Right atrium auricular region (tissue), 2 donors: ENCODE measurements at regions not wholly inside any gene's neighbourhood (a gene's known extent, or its start where the extent isn't known, plus 50 kb on each side); places are given as distances from the start of the nearest gene placed in this dataset.

Experiments used
- DNase-seq: peaks from one replicate; pipeline ENCODE4 v3.0.0-alpha.2; 2019; ENCODE audit warnings: low spot score
- H3K27ac ChIP-seq, 2 donors: fragments of 200-600 bp; sonication (generic); 1 replicate in 1 of 2; 2 replicates in 1 of 2; pipeline ENCODE4 v1.5.1; 2016 to 2019
- H3K27me3 ChIP-seq, 2 donors: fragments of 200-600 bp; sonication (generic); one replicate each; pipeline versions ENCODE4 v1.5.1 to v1.6.0; 2017 to 2019
- H3K36me3 ChIP-seq: fragments of 200-600 bp; sonication (generic); one replicate; pipeline ENCODE4 v1.5.1; 2016
- H3K4me1 ChIP-seq, 2 donors: fragments of 200-600 bp; sonication (generic); one replicate each; pipeline versions ENCODE4 v1.5.1 to v1.6.0; 2017 to 2019
- H3K4me3 ChIP-seq, 2 donors: fragments of 200-600 bp; sonication (generic); 1 replicate in 1 of 2; 2 replicates in 1 of 2; pipeline ENCODE4 v1.5.1; 2017 to 2019; ENCODE audit warnings: mild to moderate bottlenecking in 1 of 2, moderate library complexity in 1 of 2
- H3K9me3 ChIP-seq, 2 donors: fragments of 200-600 bp; sonication (generic); one replicate each; pipeline ENCODE4 v1.5.1; 2019
- CTCF ChIP-seq, 2 donors: fragments of 200-600 bp; sonication (generic); IDR thresholded peaks; one replicate each; pipeline ENCODE4 v1.5.1; 2019; ENCODE audit warnings: antibody characterized with exemption in 2 of 2

GRCh38 chr14:100472491-100472890 lies 114.7 kb downstream of the BEGAIN start:
- Histone ChIP-seq H3K4me1 (no peaks in the 10 kb centered on the region), H3K36me3 (peaks cover 6% of the 10 kb centered on the region), H3K27me3 (no peaks in the 10 kb centered on the region), H3K4me3 (no peak overlapping the region), H3K9me3 (no peaks in the 10 kb centered on the region), H3K27ac (no peak overlapping the region)
- no peak for DNase-seq
- no peak for TF ChIP-seq CTCF (IDR thresholded peaks at IDR 0.05)

- no peak for TF ChIP-seq CTCF (IDR thresholded peaks at IDR 0.05)
- Histone ChIP-seq H3K27me3 (no peaks in the 10 kb centered on the region), H3K36me3 (peaks cover under 1% of the 10 kb centered on the region), H3K9me3 (no peaks in the 10 kb centered on the region), H3K27ac (no peak overlapping the region), H3K4me1 (no peaks in the 10 kb centered on the region), H3K4me3 (no peak overlapping the region)
- no peak for DNase-seq
Observed at GRCh38 chr14:100473249-100473648, 114.0 kb downstream of the BEGAIN start.

GRCh38 chr14:100474196-100474595 lies 113.0 kb downstream of the BEGAIN start:
- TF ChIP-seq CTCF (IDR thresholded peaks at IDR 0.05) = no peak
- no peak for DNase-seq
- Histone ChIP-seq H3K4me3 (no peak overlapping the region), H3K9me3 (no peaks in the 10 kb centered on the region), H3K36me3 (no peaks in the 10 kb centered on the region), H3K4me1 (no peaks in the 10 kb centered on the region), H3K27me3 (no peaks in the 10 kb centered on the region), H3K27ac (no peak overlapping the region)

- Histone ChIP-seq H3K4me1 (no peaks in the 10 kb centered on the region), H3K9me3 (no peaks in the 10 kb centered on the region), H3K27me3 (no peaks in the 10 kb centered on the region), H3K27ac (no peak overlapping the region), H3K36me3 (no peaks in the 10 kb centered on the region), H3K4me3 (no peak overlapping the region)
- no peak for TF ChIP-seq CTCF (IDR thresholded peaks at IDR 0.05)
- no peak for DNase-seq
Observed at GRCh38 chr14:100475268-100475667, 111.9 kb downstream of the BEGAIN start.

GRCh38 chr14:100476012-100476822 lies 111.0 kb downstream of the BEGAIN start:
- no peaks in the 10 kb centered on the region for H3K36me3 ChIP-seq

More at GRCh38 chr14:100476012-100476822, 111.0 kb downstream of the BEGAIN start:
- Histone ChIP-seq H3K27me3 (no peaks in the 10 kb centered on the region), H3K4me3 (no peak overlapping the region), H3K4me1 (no peaks in the 10 kb centered on the region), H3K27ac (no peak overlapping the region), H3K9me3 (no peaks in the 10 kb centered on the region)
- no peak for TF ChIP-seq CTCF (IDR thresholded peaks at IDR 0.05)
- DNase-seq = no peak
